GM12891 (cell line): ENCODE measurements at regions not wholly inside any gene's neighbourhood (a gene's known extent, or its start where the extent isn't known, plus 50 kb on each side); places are given as distances from the start of the nearest gene placed in this dataset.

ENCODE experiments used
- PAX5 ChIP-seq: IDR thresholded peaks from 2 replicates; pipeline ENCODE4 v1.6.1; 2011; ENCODE audit warnings: low read length, moderate library complexity, mild to moderate bottlenecking; ENCODE audit not compliant: insufficient read depth, severe bottlenecking
- POLR2A ChIP-seq: IDR thresholded peaks from 2 replicates; pipeline ENCODE4 v1.6.1; 2011; ENCODE audit warnings: low read depth, low read length, control low read depth
- POLR2AphosphoS5 ChIP-seq: IDR thresholded peaks from 2 replicates; pipeline ENCODE4 v1.6.1; 2011; ENCODE audit warnings: low read depth, low read length, control low read depth
- POU2F2 ChIP-seq: IDR thresholded peaks from 2 replicates; pipeline ENCODE4 v1.6.1; 2011; ENCODE audit warnings: low read depth, mild to moderate bottlenecking, control low read depth, low read length, moderate library complexity
- SPI1 ChIP-seq: IDR thresholded peaks from 2 replicates; pipeline ENCODE4 v1.6.1; 2011; ENCODE audit warnings: low read depth, low read length, control low read depth
- TAF1 ChIP-seq: IDR thresholded peaks from 2 replicates; pipeline ENCODE4 v1.6.1; 2011; ENCODE audit warnings: low read depth, low read length, control low read depth

- no peak for TF ChIP-seq POLR2AphosphoS5
- TF ChIP-seq POLR2A, result no peak
- no peak for TF ChIP-seq SPI1
- no peak for TF ChIP-seq TAF1
- no peak for TF ChIP-seq PAX5
- TF ChIP-seq POU2F2, result no peak
Observed at GRCh38 chrX:114095789-114096188, 488.1 kb upstream of the HTR2C start.
